OCI-LY7 (cell line): ENCODE measurements at regions not wholly inside any gene's neighbourhood (a gene's known extent, or its start where the extent isn't known, plus 50 kb on each side); places are given as distances from the start of the nearest gene placed in this dataset.

ENCODE experiments used
- BruUV-seq: library from RNA; stranded (reverse); fragments of 400-500 nt; replicated peaks from 2 replicates; lab custom pipeline; 2021; lab: Mats Ljungman, UMichigan
- CTCF ChIA-PET: fragments of 300-600 bp; sonication (Branson Sonifier 250); formaldehyde crosslinking; loops from one replicate; lab custom pipeline; 2022; ENCODE audit warnings: antibody characterized with exemption; ENCODE audit not compliant: unreplicated experiment; lab: Charles Lee
- POLR2A ChIA-PET: fragments of 300-600 bp; sonication (Branson Sonifier 250); formaldehyde crosslinking; loops from one replicate; lab custom pipeline; 2022; ENCODE audit warnings: antibody characterized with exemption; lab: Charles Lee
- DNase-seq: peaks from one replicate; pipeline ENCODE4 v3.0.0-alpha.2; 2015; ENCODE audit warnings: low spot score
- H2AFZ ChIP-seq: fragments of 200-600 bp; sonication (generic), shearing (Covaris generic); 2 replicates; pipeline ENCODE4 v1.6.1; 2014; ENCODE audit warnings: mild to moderate bottlenecking, antibody characterized with exemption, low read length, moderate library complexity
- H3K27ac ChIP-seq: fragments of 200-600 bp; sonication (generic); 2 replicates; pipeline ENCODE4 v1.5.1; 2014; ENCODE audit warnings: mixed run types, low read depth, mild to moderate bottlenecking, moderate library complexity, low read length, inconsistent platforms; ENCODE audit not compliant: poor library complexity, severe bottlenecking
- H3K36me3 ChIP-seq: fragments of 200-600 bp; sonication (generic); 2 replicates; pipeline ENCODE4 v1.6.1; 2014; ENCODE audit warnings: mild to moderate bottlenecking, antibody characterized with exemption, low read length, moderate library complexity, mixed read lengths; ENCODE audit not compliant: insufficient read depth
- H3K4me1 ChIP-seq: fragments of 200-600 bp; sonication (generic); 2 replicates; pipeline ENCODE4 v1.5.1; 2014; ENCODE audit warnings: mild to moderate bottlenecking, low read length; ENCODE audit not compliant: insufficient read depth, poor library complexity, severe bottlenecking
- H3K4me2 ChIP-seq: fragments of 200-600 bp; sonication (generic); 2 replicates; pipeline ENCODE4 v1.6.1; 2014; ENCODE audit warnings: mild to moderate bottlenecking, low read length
- H3K4me3 ChIP-seq: fragments of 200-600 bp; sonication (generic); 2 replicates; pipeline ENCODE4 v1.5.1; 2014; ENCODE audit warnings: mild to moderate bottlenecking, low read depth, low read length; ENCODE audit not compliant: poor library complexity, severe bottlenecking
- H3K79me2 ChIP-seq: fragments of 200-600 bp; sonication (generic); 2 replicates; pipeline ENCODE4 v1.6.1; 2016; ENCODE audit warnings: low read depth, mild to moderate bottlenecking, low read length, moderate library complexity, mixed read lengths; ENCODE audit not compliant: insufficient read depth
- H3K9me2 ChIP-seq: fragments of 200-600 bp; sonication (generic); 2 replicates; pipeline ENCODE4 v1.6.1; 2016; ENCODE audit warnings: mild to moderate bottlenecking, low read length, mixed read lengths; ENCODE audit not compliant: insufficient read depth
- H3K9me3 ChIP-seq: fragments of 200-600 bp; sonication (generic); 2 replicates; pipeline ENCODE4 v1.6.1; 2014; ENCODE audit warnings: mild to moderate bottlenecking, mixed run types, low read length, mixed read lengths
- H4K20me1 ChIP-seq: fragments of 200-600 bp; sonication (generic); 2 replicates; pipeline ENCODE4 v1.6.1; 2014; ENCODE audit warnings: mild to moderate bottlenecking, antibody characterized with exemption, low read length, moderate library complexity, mixed read lengths; ENCODE audit not compliant: insufficient read depth
- EZH2phosphoT487 ChIP-seq: fragments of 200-600 bp; sonication (generic); IDR thresholded peaks from 2 replicates; pipeline ENCODE4 v1.6.1; 2018; ENCODE audit warnings: low read depth, borderline replicate concordance, mild to moderate bottlenecking, mixed run types, antibody characterized with exemption, low read length, moderate library complexity, mixed read lengths
- intact Hi-C: fragments of 100-400 bp; cut with micrococcal nuclease; formaldehyde crosslinking; loops from one replicate; pipeline ENCODE4 v1.10.0; 2022; ENCODE audit not compliant: unreplicated experiment
- TF ChIP-seq, protein P1 (sequence below): fragments of 200-600 bp; sonication (generic); conservative IDR thresholded peaks from 2 replicates; pipeline ENCODE4 v1.5.1; 2014; ENCODE audit warnings: mild to moderate bottlenecking, antibody characterized with exemption, low read length, moderate library complexity, mixed read lengths

DNA sequence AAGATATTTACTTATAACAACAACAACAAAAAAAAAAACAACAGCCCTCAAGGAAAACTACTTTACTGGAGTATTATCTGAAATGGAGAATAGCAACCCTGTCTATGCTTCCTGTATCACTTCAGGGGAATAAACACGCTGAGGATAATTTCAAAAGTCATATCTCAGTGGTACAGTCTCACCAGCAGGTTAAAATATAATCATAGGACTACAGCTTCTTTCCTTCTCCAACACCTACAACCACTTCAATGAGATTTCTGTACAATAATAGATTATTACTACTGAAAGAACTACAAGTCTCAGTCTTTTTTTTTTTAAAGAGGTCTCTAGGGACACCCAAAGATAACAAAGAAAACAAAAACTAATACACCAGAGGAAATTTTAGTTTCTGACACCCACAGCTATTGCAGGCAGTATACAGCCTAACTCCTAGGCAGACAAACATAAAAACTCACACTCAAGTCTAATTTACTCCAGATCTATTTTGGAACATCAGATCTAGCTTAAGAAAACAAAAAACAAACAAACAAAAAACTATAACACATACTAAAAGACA is 268.2 kb downstream of the BCHE start:
- Histone ChIP-seq H3K36me3 (no peaks in the 10 kb centered on the region), H3K79me2 (no peaks in the 10 kb centered on the region), H3K9me2 (no peaks in the 10 kb centered on the region), H2AFZ (no peak overlapping the region), H3K4me2 (no peak overlapping the region), H3K27ac (no peak overlapping the region), H3K4me3 (no peak overlapping the region), H3K4me1 (no peaks in the 10 kb centered on the region), H4K20me1 (no peaks in the 10 kb centered on the region), H3K9me3 (0 out of 2 replicates have a peak, but pooled peaks cover 4% of the 10 kb centered on the region)
- ChIA-PET POLR2A (no interaction called here), CTCF (no interaction called here)
- no peak for DNase-seq
- no peak for TF ChIP-seq EZH2phosphoT487
- TF ChIP-seq, protein P1, sequence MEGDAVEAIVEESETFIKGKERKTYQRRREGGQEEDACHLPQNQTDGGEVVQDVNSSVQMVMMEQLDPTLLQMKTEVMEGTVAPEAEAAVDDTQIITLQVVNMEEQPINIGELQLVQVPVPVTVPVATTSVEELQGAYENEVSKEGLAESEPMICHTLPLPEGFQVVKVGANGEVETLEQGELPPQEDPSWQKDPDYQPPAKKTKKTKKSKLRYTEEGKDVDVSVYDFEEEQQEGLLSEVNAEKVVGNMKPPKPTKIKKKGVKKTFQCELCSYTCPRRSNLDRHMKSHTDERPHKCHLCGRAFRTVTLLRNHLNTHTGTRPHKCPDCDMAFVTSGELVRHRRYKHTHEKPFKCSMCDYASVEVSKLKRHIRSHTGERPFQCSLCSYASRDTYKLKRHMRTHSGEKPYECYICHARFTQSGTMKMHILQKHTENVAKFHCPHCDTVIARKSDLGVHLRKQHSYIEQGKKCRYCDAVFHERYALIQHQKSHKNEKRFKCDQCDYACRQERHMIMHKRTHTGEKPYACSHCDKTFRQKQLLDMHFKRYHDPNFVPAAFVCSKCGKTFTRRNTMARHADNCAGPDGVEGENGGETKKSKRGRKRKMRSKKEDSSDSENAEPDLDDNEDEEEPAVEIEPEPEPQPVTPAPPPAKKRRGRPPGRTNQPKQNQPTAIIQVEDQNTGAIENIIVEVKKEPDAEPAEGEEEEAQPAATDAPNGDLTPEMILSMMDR: no peak
- BruUV-seq: no TSS peak
- intact Hi-C loops: no loop called here

DNA sequence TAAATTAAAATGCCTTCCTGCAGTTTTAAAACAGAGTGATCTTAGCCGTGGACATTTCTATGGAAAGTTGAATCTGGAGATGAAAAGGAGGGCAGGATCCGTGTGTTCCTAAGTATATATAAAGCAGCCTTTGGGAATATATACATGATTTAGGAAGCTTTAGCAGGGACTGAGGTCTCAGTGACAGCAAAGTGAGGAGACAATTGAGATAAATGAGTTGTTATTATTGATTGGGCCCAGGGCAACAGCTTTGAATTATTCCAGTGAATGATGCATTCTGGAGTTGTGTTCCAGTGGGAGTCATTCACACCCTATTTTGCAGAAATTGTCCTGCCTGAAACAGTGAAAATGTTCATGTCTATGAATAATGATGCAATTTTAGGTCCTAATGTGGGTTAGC is 281.4 kb downstream of the BCHE start:
- TF ChIP-seq EZH2phosphoT487: no peak
- TF ChIP-seq, protein P1: no peak
- Histone ChIP-seq H2AFZ (no peak overlapping the region), H3K36me3 (no peaks in the 10 kb centered on the region), H4K20me1 (no peaks in the 10 kb centered on the region), H3K27ac (no peak overlapping the region), H3K9me3 (no peaks in the 10 kb centered on the region), H3K4me2 (no peak overlapping the region), H3K9me2 (no peaks in the 10 kb centered on the region), H3K4me1 (no peaks in the 10 kb centered on the region), H3K4me3 (no peak overlapping the region), H3K79me2 (no peaks in the 10 kb centered on the region)
- POLR2A ChIA-PET: no interaction called here
- intact Hi-C loops: no loop called here
- no peak for DNase-seq
- CTCF ChIA-PET: no interaction called here
- no TSS peak for BruUV-seq

DNA sequence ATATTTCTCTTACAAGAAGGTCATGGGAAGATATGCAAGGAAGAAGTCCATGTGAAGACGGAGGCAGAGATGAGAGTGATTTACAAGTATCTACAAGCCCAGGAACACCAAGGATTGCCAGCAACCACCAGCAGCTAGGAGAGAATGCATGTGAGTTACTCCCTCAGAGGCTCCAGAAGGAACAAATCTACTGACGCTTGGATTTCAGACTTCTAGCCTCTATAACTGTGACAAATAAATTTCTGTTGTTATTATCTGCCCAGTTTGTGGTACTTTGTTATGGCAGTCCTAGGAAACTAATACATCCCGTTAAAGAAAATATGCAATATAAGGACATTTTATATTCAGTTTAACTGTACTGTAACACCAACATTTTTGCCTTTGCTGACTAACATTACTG is 283.9 kb downstream of the BCHE start:
- Histone ChIP-seq H3K36me3 (no peaks in the 10 kb centered on the region), H2AFZ (no peak overlapping the region), H3K4me3 (no peak overlapping the region), H3K9me3 (no peaks in the 10 kb centered on the region), H3K9me2 (no peaks in the 10 kb centered on the region), H3K4me2 (no peak overlapping the region), H3K4me1 (no peaks in the 10 kb centered on the region), H3K27ac (no peak overlapping the region), H4K20me1 (no peaks in the 10 kb centered on the region), H3K79me2 (no peaks in the 10 kb centered on the region)
- CTCF ChIA-PET: no interaction called here
- BruUV-seq: no TSS peak
- DNase-seq: no peak
- intact Hi-C loops: no loop called here
- no peak for TF ChIP-seq EZH2phosphoT487
- TF ChIP-seq, protein P1: no peak
- POLR2A ChIA-PET: no interaction called here
